ENCODE measurements at regions not wholly inside any gene's neighbourhood (a gene's known extent, or its start where the extent isn't known, plus 50 kb on each side); places are given as distances from the start of the nearest gene placed in this dataset.

- no peak overlapping the region for H3K27ac Mint-ChIP-seq
- Histone ChIP-seq H2BK20ac (ENCODE audit: low read depth, low read length, poor library complexity, severe bottlenecking) (no peak overlapping the region), H3K79me1 (ENCODE audit: insufficient read depth, low read depth, low read length, poor library complexity, severe bottlenecking) (no peaks in the 10 kb centered on the region), H3K18ac (ENCODE audit: insufficient read length, low read depth, low read length) (no peak overlapping the region), H3K79me2 (ENCODE audit: insufficient read depth, low read length) (no peaks in the 10 kb centered on the region), H2AFZ (ENCODE audit: low read length) (no peak overlapping the region), H3K9me3 (ENCODE audit: control insufficient read depth, low read depth, low read length) (no peaks in the 10 kb centered on the region), H2AK5ac (ENCODE audit: insufficient read length, low read length) (no peak overlapping the region), H3K4me2 (ENCODE audit: insufficient read depth, insufficient read length, low read length) (no peak overlapping the region), H3K9ac (ENCODE audit: extremely low read depth, insufficient read length, low read length) (no peak overlapping the region), H3K27me3 (ENCODE audit: insufficient read depth, low read length) (peaks cover 2% of the 10 kb centered on the region; the same call in 1 of the 2 replicates), H3K23ac (ENCODE audit: insufficient read length, low read depth, low read length) (no peak overlapping the region), H4K91ac (ENCODE audit: insufficient read length, low read depth, low read length) (no peak overlapping the region), H2BK120ac (ENCODE audit: low read depth, low read length, poor library complexity, severe bottlenecking) (no peak overlapping the region), H4K5ac (ENCODE audit: insufficient read length, low read depth, low read length) (no peak overlapping the region), H2BK12ac (ENCODE audit: insufficient read length, low read depth, low read length) (no peak overlapping the region), H2BK5ac (ENCODE audit: insufficient read length, low read length) (no peak overlapping the region), H3K14ac (ENCODE audit: insufficient read depth, low read length) (no peak overlapping the region), H3K23me2 (ENCODE audit: insufficient read length, low read depth, low read length, poor library complexity, severe bottlenecking) (no peaks in the 10 kb centered on the region), H4K20me1 (ENCODE audit: control insufficient read depth, insufficient read depth, insufficient read length) (no peaks in the 10 kb centered on the region), H2BK15ac (ENCODE audit: low read depth, low read length) (no peak overlapping the region), H3K56ac (ENCODE audit: insufficient read length, low read depth, low read length) (no peak overlapping the region), H3T11ph (ENCODE audit: low read length) (no peak overlapping the region), H3K27ac (ENCODE audit: insufficient read length, low read depth, low read length) (no peak overlapping the region), H3K4me1 (ENCODE audit: insufficient read depth, low read length) (peaks cover 3% of the 10 kb centered on the region; the same call in 1 of the 2 replicates), H4K8ac (replicated peaks; ENCODE audit: insufficient read length, low read depth, low read length) (no peak overlapping the region), H3K4ac (ENCODE audit: low read depth, low read length) (no peak overlapping the region)
- no peak for DNase-seq
- H3K36me3 Mint-ChIP-seq (ENCODE audit: insufficient read depth in 1 of 3, low read depth in 3 of 3): peaks cover 3 to 14% (median 5%) of the 10 kb centered on the region in 3 experiments
- peaks cover 12 to 15% of the 10 kb centered on the region in 2 experiments for H3K9me3 Mint-ChIP-seq
- no peak for TF ChIP-seq CTCF (conservative IDR thresholded peaks at IDR 0.05)
- no CpG with 5 or more reads among the region's 4 CpGs for WGBS (ENCODE audit: extremely low coverage, insufficient read length, low lambda C conversion rate)
- no peak overlapping the region for H3K4me3 Mint-ChIP-seq
- peaks cover 4% of the 10 kb centered on the region; the same call in 1 of the 2 replicates for H3K27me3 Mint-ChIP-seq (ENCODE audit: low read depth)
- H3K4me1 Mint-ChIP-seq: peaks cover 13% of the 10 kb centered on the region in 2 experiments; a peak in 3 of 4 replicates
Measured at GRCh38 chr15:60093273-60094067, 89.4 kb downstream of the FOXB1 start.

All from H9 (cell line).